Activated CD8-positive, alpha-beta memory T cell treated with anti-CD3 and anti-CD28 coated beads, Interleukin-2, amount 50 U/mL, for 48 hours (primary cell): ENCODE measurements at regions not wholly inside any gene's neighbourhood (a gene's known extent, or its start where the extent isn't known, plus 50 kb on each side); places are given as distances from the start of the nearest gene placed in this dataset.
"Not testable (repeated sequence)": the region's sequence is repeated elsewhere in the genome, so short reads cannot be mapped to it uniquely, and the experiment has no call there.

Source experiments
- DNase-seq: peaks from one replicate; pipeline ENCODE4 v3.0.0-alpha.2; 2020

DNA sequence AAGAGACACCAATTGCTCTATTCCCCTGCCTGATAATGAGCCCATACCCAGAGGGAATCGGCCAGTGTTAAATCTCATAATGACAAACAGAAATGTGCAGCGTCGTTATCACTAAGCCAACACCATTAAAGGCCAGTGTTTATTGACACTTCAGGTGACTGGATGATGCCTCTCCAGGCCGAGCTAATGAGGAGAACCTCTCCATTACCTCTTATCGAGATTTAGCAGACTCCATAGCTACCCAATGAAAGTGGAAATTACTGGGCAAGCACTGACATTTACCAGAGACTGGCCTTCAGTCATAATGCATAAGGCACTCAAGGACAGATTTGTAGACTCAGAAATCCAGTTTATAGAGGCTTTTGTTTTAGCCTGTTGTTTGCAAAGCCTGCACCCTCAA is 669.5 kb downstream of the MAFB start:
- DNase-seq, result no peak

DNA sequence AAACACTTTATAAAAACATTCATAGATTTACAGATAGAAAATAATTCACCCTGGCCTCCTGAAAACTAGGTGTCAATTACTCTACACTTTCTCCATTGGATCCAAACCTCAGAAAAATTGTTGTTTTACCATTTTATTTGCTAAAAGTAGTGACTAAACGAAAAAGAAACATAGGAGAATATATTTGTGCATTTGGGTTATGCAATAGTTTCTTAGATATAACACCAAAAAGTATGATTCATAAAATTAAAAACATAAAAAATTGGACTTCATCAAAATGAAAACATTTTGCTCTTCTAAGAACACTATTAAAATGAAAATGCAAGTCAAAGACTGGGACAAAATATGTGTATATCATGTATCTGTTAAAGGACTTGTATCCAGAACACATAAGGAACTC is 671.3 kb downstream of the MAFB start:
- DNase-seq, result no peak

DNA sequence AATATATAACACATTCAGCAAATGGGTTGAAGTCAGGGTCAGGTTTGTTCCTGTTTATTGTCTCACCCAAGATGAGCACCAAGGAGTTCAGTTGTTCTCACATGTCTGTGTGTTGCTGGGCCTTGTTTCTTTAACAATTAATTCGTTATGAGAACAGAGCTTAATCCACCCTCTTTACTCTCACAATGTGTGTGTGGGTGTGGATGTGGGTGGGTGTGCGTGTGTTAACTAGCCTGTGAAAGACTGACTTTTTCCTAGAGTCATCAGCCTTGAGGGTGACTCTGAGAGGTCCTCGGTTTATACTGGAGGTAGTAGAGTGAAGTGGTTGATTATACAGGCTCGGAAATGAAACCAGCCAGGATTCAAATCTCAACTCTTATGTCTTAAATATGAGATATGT is 672.1 kb downstream of the MAFB start:
- DNase-seq, result no peak

DNA sequence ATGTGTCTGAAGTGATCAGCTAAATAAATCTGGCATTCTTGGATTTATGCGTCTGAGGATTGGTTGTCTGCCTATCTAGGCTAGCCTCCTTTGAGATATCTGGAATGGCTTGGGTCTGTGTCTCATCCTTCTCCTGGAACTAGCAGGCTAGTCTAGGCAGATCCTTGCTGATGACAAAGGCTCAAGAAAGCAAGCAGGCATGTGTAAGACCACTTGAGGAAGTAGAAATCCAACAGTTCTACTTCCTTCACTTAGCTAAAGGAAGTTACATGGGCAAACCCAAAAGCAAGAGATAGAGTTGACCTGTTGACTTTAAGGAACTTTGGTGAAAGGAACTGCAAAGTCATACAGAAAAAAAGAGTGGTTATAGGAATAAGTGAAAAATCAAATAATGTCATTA is 672.6 kb downstream of the MAFB start:
- no peak for DNase-seq

DNA sequence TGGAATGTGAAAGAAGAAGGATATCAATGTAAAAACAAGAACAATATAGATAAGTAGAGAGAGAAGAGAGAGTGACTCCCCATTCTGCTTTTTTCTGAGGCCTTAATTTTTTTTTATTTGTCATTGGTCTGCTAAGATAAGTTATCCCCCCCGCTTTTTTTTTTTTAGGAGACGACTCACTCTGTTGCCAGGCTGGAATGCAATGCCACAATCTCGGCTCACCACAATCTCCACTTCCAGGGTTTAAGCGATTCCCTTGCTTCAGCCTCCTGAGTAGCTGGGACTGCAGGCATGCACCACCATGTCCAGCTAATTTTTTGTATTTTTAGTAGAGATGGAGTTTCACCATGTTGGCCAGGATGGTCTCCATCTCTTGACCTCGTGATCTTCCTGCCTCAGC is 677.0 kb downstream of the MAFB start:
- not testable (repeated sequence) for DNase-seq

DNA sequence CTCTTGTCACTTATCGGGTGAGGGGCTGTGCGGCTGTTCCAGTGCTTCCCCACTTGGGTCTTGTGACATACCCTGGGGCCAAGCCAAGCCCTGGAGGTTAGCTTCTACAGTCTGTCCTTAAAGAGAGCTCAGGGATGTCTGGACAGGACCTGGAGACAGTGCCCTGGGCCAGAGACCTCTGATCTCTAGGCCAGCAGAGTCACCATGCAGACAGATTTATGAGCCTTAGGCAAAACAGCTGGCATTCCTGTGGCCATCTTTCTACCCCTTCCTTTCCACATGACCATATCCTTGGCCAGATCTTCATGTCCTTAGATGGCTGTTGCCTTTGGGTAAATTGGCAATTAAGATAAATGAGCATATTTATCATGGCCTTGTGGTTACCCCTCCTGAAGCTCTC is 678.6 kb downstream of the MAFB start:
- DNase-seq, result no peak

DNA sequence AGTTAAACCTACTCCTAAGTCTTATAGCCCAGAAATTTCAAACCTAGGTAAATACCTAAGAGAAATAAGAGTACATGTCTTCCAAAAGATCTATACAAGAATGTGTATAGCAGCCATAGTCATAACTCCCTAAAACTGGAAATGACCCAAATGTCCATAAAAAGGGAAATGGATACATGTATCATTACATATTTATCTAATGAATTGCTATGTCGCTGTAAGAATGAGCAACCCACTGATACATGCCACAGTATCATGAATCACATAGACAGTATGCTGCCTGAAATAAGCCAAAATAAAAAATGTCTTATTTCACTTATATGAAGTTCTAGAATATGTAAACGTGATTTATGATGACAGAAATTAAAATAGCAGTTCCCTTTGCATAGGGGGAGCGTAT is 679.5 kb downstream of the MAFB start:
- no peak for DNase-seq

DNA sequence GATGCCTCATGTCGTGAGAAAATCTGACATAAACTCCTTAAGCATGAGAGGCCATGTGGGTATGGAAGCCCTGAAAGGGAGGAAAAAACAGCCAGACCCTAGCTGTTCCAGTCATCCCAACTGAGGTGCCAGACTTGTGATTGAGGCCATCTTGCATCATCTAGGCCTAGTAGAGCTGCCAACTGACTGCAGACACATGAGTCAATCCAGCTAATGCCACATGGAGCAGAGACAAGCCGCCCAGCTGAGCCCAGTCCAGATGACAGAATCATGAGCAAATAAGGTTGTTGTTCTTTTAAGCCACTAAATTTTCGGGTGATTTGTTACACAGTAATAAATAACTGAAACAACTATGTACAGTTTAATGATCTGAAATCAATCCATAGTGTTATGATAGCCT is 680.9 kb downstream of the MAFB start:
- no peak for DNase-seq

DNA sequence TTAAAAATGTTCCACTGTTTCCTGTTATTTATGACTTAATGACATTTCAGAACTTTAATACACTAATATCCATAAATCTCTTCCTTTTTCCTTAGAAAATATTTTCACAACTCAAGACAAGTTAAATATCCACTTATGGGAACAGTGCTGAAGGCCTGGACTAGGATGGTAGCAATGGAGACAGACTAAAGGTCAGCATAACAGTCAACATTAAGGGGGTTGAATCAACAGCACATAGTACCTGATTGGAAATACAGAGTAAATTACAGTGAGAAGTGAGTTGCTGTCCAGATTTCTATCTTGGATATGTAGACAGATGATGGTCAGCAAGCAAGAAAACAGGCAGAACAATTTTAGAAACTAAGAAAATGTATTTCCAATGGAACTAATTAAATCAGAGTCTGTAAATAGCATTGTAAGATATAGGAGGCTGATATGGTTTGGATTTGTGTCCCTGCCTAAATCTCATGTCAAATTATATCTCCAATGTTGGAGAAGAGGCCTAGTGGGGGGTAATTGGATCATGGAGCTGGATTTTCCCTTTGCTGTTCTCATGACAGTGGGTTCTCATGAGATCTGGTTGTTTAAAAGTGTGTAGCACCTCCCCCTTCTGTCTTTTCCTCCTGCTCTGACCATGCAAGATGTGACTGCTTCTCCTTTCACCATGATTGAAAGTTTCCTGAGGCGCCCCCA is 682.7 kb downstream of the MAFB start:
- no peak for DNase-seq

DNA sequence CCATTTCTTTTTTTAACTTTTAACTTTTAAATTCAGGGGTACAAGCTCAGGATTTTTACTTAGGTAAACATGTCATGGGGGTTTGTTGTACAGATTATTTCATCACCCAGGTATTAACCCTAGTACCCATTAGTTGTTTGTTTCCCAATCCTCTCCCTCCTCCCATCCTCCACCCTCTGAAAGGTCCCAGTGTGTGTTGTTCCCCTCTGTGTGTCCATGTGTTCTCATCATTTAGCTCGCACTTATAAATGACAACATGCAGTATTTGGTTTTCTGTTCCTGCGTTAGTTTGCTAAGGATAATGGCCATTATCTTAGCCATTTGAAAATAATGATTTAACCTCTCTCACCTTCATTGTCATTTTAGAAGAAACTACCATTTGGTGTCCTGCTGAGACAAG is 684.9 kb downstream of the MAFB start:
- DNase-seq, result not testable (repeated sequence)

DNA sequence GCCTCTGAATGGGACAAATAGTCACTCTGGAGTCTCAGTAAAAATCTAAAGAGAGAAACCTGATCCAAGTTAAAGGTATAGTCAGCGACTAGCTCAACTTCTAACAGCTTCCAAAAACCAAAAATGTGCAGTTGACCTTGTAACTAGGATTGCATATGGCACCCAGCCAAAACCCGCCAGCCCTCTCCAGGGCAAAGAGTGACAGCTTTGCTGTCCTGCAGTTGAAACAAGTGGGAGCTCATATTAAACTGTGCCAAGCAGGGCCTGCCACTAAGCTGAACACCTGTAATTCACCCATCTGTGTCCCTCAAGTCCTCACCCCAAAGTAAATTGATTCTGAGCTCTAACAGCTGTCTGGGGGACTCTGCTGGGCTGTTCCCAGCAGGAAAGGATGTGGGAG is 695.3 kb downstream of the MAFB start:
- no peak for DNase-seq

DNA sequence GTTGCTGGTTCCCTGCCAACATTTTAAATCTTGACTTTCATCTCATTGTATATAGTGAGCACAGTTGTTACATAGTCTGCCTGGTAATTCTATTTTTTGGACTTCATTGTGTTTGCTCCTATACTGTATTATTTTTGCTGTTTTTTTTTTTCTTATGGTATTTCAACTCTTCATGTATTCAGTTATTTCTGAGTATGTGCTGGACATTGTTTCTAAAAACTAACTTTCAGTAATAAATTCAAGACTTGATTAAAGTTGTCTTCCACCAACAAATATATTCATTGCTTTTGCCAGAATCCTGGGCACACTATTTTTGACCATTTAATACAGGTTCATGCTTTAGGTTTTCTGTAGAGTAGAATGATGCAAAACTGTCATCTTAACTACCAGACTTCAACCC is 698.3 kb downstream of the MAFB start:
- DNase-seq, result no peak

DNA sequence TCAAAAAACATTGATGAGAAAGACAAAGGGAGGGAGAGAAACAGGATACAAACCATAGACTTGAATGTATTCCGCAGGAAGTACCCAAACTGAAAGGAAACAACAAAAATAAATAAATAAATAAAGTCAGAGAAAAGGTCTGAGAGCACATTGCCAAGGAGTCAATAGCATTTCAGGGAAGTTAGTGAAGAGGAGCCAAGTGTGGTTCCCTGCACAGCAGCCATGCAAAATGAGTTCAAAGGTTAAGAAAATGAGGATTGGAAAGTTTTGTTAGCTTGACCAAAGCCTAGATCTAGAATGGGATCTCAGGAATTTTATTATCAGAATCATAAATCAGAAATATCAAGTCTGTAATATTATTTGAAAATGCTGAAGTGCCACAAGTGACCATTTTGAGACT is 700.0 kb downstream of the MAFB start:
- no peak for DNase-seq

DNA sequence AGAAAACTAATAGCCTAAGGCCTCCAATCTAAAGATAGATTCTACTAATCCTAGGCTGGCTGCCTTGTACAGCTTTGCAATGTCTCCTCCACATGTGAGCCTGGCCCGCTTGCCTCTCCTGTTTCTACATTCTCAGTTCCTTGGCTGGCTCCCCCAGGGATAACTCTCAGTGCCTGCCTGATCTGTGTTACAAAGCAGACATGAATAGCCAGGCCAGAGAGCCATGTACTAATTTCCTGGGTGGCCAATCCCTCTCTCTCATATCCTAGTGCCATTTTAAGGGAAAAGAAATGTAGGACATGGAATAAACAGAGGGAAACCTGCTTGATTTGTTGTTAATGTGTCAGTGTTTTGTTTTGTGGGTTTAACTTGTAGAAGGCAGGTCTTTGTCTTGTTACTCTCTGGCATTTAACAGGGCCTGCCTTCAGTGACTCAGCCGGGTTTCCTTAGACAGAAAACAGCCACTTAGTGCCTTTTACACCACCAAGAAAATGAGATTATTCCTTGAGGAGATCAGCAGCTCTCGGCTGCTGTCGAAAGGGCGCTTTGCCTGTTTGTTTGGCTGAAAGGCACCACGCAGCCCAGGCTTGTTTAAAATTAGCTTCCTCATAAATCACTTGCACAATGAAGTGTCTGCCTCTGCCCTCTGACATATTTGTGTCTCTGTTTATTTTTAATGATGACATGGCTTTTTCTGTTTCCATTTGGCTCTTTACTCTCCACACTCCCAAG is 702.7 kb downstream of the MAFB start:
- DNase-seq, result no peak

DNA sequence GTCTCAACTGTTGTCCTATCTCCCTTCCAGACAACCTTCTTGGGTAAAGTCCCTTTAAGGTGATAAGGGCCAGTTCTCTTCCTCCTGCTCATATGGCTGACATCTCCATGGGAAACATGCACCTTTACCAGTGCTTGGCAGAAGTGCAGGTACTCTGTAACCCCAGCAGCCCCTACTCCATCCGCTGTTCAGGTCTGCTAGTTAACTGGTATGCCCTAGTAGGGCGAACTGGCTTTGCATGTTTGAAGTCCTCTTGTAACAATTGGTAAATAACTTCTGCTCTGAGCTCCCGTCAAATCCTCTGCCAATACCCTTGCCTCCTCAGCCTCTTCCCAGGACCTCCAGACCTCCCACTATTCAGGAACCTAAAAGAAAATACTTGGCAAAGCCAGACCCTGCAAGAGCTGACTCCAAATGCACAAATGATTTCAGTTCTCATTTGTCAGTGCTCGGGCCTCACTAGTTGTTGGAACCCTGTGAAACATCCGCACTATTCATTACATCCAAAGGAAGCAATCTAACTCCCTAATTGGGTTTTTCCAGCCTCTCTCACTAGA is 703.7 kb downstream of the MAFB start:
- no peak for DNase-seq

DNA sequence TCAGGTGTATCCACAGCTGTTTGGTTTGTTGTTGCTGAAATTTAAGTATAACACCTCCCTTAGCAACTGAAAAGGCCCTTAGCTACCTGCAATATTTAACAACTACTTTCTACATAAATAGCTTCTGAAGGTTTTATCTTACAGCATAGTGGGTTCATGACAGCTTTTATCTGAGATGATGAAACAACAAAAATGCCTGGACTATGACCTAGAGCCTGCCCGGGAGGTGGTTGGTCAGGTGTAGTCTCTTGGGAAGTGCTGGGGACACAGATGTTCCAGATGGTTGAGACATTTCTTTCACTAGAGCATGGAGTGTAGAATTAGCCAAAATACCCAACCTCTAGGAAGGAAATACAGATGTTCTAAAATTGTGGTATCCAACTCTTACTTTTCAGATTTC is 705.4 kb downstream of the MAFB start:
- DNase-seq, result no peak

DNA sequence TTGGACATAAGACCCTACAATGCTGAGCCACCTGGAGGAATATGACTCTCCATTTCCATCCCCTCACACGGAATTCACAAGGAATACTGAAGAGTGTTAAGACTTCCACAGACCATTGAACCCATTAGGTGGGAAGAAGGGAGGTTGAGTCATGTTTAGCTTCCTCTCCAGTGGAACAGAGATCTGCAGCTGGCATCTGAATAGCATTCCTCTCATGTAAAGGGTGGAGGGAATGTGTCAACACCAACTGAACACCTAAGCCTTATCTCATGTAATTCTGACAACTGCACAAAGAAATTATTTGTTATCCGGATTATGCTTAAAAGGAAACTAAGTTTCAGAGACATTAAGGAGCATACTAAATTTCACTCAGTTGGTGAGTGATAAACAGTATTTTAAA is 705.9 kb downstream of the MAFB start:
- DNase-seq, result no peak

DNA sequence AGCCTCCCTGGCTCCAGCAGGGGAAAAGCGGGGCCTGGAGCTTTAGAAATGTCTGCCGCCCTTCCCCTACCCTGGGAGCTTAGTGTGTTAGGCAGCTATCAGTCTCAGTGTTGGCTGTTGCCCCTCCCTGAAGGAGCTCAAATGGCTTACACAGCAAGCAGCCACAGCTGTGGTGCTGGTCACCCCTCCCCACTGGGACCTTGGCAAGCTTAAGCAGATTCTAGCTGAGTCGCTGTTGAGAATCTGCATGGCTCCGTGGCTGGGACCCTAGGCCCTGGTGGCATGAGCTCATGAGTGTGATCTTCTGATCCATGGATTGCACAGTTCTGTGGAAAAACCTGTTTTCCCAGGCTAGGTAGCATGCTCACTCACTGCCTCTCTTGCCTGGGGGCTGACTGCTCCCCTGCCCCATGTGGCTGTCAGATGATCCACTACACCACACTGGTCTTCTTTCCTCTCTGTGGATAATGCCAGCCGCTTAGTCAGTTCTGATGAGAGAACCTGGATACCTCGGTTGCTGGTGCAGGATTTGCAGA is 714.0 kb downstream of the MAFB start:
- no peak for DNase-seq

DNA sequence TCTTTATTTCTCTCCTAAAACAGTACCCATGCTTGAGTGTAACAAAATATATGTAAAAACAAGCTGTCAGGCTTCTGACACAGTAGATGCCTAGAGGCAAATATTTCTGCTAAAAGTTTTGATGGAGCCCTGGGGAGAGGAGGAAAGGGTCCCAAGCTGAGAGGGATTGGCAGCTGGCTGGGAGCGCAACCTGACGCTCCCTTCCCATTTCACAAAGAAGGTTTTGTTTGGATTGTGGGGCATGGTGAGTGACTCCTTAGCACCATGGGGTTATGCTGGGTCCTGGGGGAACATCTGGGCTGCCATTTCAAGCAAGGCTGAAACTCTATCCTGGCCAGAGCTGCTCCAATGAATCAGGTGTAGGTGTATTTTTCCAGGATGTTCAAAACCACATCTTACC is 720.5 kb downstream of the MAFB start:
- DNase-seq, result no peak

DNA sequence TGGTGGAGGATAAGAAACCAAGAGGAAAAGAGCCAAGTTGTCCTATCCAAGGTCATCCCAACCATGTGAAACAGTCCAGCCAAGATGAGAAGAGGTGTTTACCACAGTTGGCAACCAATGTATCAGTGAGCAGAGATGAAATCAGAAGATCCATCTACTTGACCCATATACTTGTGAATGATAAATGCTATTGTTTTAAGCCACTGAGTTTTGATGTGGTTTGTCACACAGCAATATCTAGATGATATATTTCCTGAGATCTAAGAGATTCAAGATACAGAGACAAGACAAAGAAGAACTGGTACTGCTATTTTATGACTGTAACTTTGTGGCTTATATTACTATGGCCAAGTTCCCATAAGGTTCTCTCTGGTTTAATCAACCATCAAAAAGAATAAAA is 721.2 kb downstream of the MAFB start:
- no peak for DNase-seq

DNA sequence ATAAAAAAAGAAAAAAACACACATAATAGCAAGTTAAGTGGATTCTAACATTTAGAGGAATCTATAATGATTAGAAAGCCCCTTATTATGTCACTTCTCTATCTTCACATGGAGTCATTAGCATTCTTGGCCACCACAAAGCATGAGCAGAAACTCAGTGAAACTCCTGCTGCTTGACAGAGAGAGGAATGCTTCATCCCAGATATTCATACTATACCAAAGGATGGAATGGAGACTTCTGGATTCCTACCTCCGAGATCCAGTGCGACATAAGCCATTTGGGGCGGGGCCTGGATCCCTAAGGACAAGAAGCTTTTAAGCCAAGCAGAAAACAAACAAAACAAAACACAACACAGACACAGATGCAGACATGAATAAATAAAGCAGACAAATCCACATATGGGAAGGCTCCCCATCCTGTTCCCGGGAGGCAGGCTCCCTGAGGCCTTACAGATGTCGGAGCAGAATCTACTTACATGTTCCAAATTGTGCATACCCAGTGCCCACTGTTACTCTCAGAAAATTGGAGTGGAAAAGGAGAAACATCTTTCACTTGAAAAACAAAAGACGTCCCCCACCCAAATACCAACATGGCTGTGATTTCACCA is 727.3 kb downstream of the MAFB start:
- no peak for DNase-seq

DNA sequence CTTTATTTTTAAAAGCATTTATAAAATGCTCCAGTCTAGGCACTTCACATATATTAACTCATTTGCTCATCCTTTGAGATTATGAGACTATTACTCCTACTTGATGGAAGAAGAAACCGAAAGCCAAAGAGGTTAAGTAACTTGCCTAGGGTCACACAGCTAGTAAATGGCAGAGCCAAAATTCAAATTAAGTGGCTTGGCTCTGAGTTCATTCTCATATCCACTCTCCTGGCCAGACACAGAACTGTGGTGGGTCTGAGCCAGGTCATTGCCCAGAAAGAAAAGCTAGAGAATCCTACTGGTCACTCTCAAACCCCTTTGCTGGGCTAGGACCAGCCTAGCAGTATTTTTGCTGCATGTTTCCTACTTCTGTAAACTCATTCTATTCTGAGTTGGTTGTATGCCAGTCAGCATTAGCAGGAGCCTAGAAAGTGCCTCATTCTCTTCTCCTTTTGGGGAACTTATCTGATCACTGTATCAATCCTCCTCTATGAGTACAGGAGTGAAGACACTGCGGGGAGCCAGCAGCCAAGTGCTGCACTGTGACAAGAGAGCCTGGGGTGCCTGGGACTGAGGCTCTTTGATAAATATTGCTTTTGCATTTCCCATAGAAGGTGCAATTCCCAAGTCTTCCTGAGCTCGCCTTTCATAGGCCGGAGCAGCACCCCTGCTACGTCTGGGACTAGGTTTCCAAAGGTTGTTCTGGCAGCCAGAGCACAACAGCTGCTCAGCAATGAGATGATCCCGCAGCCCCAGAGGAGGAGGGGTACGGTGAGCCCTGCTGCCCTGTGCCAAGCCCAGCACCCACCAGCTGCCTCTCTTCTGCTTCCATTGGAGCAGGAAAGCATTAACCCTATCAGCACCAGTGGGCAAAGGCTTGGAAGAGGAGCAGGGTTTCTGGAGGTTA is 728.3 kb downstream of the MAFB start:
- DNase-seq, result no peak

DNA sequence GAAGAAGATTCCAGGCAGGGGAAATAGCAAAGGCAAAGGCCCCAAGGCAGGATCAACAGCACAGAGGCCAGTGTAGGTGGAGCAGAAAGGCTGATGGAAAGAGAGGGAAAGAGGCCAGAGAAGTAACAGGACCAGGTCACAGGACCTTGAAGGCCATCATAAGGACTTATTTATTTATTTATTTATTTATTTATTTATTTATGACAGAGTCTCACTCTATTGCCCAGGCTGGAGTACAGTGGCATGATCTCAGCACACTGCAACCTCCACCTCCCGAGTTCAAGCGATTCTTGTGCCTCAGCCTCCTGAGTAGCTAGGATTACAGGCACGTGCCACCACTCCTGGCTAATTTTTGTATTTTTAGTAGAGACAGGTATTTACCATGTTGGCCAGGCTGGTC is 731.1 kb downstream of the MAFB start:
- DNase-seq, result not testable (repeated sequence)
